Stimulated activated naive B cell treated with anti-CD40 and anti-IgM and Interleukin-4, amounts not matched to agents 10 μg/mL and 1 μg/mL and 100 μg/mL, for 72 hours (primary cell): ENCODE measurements at regions not wholly inside any gene's neighbourhood (a gene's known extent, or its start where the extent isn't known, plus 50 kb on each side); places are given as distances from the start of the nearest gene placed in this dataset.

Source experiments
- ATAC-seq, 2 donors: fragments of 150-1000 bp; cut with Tn5 transposase; replicated peaks; 2 replicates each; pipeline ENCODE4 v1.10.0; 2021; ENCODE audit warnings: moderate library complexity in 1 of 2
- DNase-seq: peaks from one replicate; pipeline ENCODE4 v3.0.0; 2021
- H3K27ac Mint-ChIP-seq: one replicate; pipeline ENCODE4 v1.8.0; 2022; ENCODE audit warnings: mild to moderate bottlenecking, mixed read lengths
- H3K27me3 Mint-ChIP-seq, 2 donors: one replicate each; pipeline ENCODE4 v1.8.0; 2022; ENCODE audit warnings: mixed read lengths in 2 of 2
- H3K36me3 Mint-ChIP-seq, 2 donors: one replicate each; pipeline ENCODE4 v1.8.0; 2022; ENCODE audit warnings: mixed read lengths in 2 of 2, mild to moderate bottlenecking in 1 of 2
- H3K4me1 Mint-ChIP-seq, 2 donors: one replicate each; pipeline ENCODE4 v1.8.0; 2022; ENCODE audit warnings: mixed read lengths in 2 of 2, mild to moderate bottlenecking in 1 of 2
- H3K4me3 Mint-ChIP-seq, 2 donors: one replicate each; pipeline ENCODE4 v1.8.0; 2022; ENCODE audit warnings: mild to moderate bottlenecking in 2 of 2, mixed read lengths in 2 of 2, moderate library complexity in 1 of 2
- H3K9me3 Mint-ChIP-seq, 2 donors: one replicate each; pipeline ENCODE4 v1.8.0; 2022; ENCODE audit warnings: mixed read lengths in 2 of 2, mild to moderate bottlenecking in 1 of 2

GRCh38 chr2:128465246-128466170 is 146.8 kb upstream of the HS6ST1 start:
- H3K4me3 Mint-ChIP-seq, result no peak overlapping the region
- no peaks in the 10 kb centered on the region for H3K27me3 Mint-ChIP-seq
- H3K9me3 Mint-ChIP-seq, result peaks cover 22 to 24% of the 10 kb centered on the region in 2 donors
- no peak for DNase-seq
- no peak for ATAC-seq
- peaks cover 15 to 19% of the 10 kb centered on the region in 2 donors for H3K36me3 Mint-ChIP-seq
- no peaks in the 10 kb centered on the region for H3K4me1 Mint-ChIP-seq
- H3K27ac Mint-ChIP-seq, result no peak overlapping the region

DNA sequence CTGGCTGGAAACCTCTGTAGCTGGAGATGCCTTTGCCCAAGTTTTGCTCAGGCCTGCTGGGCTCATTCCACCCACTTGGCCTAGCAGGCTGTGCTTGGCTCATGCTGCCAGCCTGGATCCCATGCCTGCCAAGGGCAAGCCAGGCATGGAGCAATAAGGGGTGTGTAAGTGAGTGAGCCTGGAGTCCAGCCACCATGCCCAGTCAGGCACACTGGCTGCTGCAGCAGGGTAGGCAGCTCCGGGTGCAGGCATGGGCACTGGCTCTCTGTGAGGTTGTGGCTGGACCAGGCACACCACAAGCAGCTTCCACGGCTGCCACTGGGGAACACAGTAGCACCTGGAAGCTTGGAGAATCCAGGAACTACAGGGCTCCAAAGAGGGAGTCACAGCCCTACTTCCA is 147.7 kb upstream of the HS6ST1 start:
- no peaks in the 10 kb centered on the region for H3K4me1 Mint-ChIP-seq
- DNase-seq, result no peak
- H3K27me3 Mint-ChIP-seq, result no peaks in the 10 kb centered on the region
- no peak for ATAC-seq
- peaks cover 24% of the 10 kb centered on the region in 2 donors for H3K9me3 Mint-ChIP-seq
- no peak overlapping the region for H3K27ac Mint-ChIP-seq
- no peak overlapping the region for H3K4me3 Mint-ChIP-seq
- peaks cover 18 to 22% of the 10 kb centered on the region in 2 donors for H3K36me3 Mint-ChIP-seq

- peaks cover 20 to 24% of the 10 kb centered on the region in 2 donors for H3K9me3 Mint-ChIP-seq
- H3K27ac Mint-ChIP-seq, result no peak overlapping the region
- no peak overlapping the region for H3K4me3 Mint-ChIP-seq
- ATAC-seq (no peak), DNase-seq (no peak)
- no peaks in the 10 kb centered on the region for H3K27me3 Mint-ChIP-seq
- H3K36me3 Mint-ChIP-seq, result peaks cover 14 to 19% of the 10 kb centered on the region in 2 donors
- peaks cover 0 to under 1% of the 10 kb centered on the region in 2 donors for H3K4me1 Mint-ChIP-seq
Measured at GRCh38 chr2:128466776-128467175, 148.1 kb upstream of the HS6ST1 start.

DNA sequence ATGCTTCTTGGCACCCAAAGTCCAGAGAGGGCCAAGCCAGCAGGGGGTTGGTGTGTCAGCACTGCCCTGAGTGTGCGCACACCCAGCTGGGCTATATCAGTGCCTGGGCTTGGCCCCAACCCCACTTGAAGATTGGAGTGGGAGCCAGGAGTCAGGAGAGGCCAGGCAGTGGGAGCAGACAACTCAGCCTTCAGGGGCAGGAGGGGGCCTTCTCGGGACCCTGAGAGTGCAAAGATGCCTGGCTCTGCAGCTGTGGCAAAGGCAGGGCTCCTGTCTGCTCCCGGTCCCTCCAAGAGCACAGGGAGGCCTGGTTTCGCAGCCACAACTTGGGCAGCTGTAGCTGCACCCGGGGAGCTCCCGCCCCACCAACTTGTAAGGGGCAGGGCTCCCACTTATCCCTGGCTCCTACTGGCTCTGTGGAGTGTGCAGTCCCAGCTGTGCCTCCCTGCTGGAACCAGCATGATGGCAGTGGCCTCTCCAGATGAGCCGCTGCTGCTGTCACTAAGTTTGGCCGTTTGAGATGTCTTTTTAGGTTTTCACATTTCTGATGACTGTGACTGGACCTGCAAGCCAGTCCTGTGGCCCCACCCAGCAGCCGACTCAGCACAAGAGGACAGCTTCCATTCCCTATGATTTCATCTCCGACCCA is 148.8 kb upstream of the HS6ST1 start:
- Mint-ChIP-seq H3K36me3 (peaks cover 15 to 22% of the 10 kb centered on the region in 2 donors), H3K4me3 (no peak overlapping the region), H3K27ac (no peak overlapping the region), H3K4me1 (peaks cover 3 to 7% of the 10 kb centered on the region in 2 donors), H3K9me3 (peaks cover 20 to 24% of the 10 kb centered on the region in 2 donors), H3K27me3 (no peaks in the 10 kb centered on the region)
- ATAC-seq (no peak), DNase-seq (no peak)

GRCh38 chr2:128468186-128468920 is 149.7 kb upstream of the HS6ST1 start:
- Mint-ChIP-seq H3K27ac (no peak overlapping the region), H3K27me3 (no peaks in the 10 kb centered on the region), H3K9me3 (peaks cover 20 to 24% of the 10 kb centered on the region in 2 donors), H3K4me3 (no peak overlapping the region), H3K4me1 (peaks cover 9 to 16% of the 10 kb centered on the region in 2 donors), H3K36me3 (peaks cover 15 to 25% of the 10 kb centered on the region in 2 donors)
- DNase-seq, result no peak
- no peak for ATAC-seq

DNA sequence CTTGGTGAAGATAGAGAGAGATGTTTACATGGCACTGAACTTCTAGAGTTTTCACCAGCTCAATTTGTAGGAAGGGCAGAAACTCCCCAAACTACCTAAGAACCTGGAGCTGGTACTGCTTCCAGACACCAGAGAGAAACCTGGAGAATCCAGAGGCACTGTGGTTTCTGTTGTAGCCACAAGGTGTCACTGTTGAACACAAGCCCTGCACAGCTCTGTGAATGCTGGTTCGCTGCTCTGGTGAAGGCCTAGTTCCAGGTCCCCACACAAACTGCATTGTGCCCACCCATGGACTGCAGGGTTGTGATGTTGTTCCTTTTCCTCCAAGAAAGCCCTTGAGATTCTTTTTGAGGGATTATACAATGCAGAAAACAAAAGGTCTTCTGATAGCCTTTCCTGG is 150.5 kb upstream of the HS6ST1 start:
- ATAC-seq (no peak), DNase-seq (no peak)
- Mint-ChIP-seq H3K27ac (no peak overlapping the region), H3K27me3 (peaks cover 0 to 2% of the 10 kb centered on the region in 2 donors), H3K4me3 (no peak overlapping the region), H3K4me1 (peaks cover 17 to 25% of the 10 kb centered on the region in 2 donors), H3K36me3 (peaks cover 15 to 25% of the 10 kb centered on the region in 2 donors), H3K9me3 (peaks cover 20 to 24% of the 10 kb centered on the region in 2 donors)

DNA sequence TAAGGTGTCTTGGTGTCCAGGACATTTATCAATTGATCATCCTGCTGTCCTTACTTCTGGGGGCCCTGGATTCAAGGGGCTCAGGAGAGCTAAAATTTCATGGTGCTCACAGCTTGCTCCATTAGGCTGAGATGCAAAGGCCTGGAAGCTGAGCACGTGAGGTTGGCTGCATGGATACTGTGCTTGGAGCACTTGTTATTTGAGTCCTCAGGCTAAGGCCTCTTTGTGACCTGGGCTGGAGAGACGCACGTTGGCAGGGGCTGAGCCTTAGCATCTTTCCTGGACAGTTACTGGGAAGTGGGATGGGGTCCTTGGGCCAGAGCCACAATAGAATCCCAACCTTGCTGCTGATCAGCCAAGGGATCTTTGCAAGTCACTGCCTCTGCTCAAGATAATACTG is 151.2 kb upstream of the HS6ST1 start:
- Mint-ChIP-seq H3K27ac (peak overlapping the region; percentile 83), H3K9me3 (peaks cover 20 to 24% of the 10 kb centered on the region in 2 donors), H3K36me3 (peaks cover 15 to 25% of the 10 kb centered on the region in 2 donors), H3K4me3 (no peak overlapping the region), H3K27me3 (peaks cover 0 to 9% of the 10 kb centered on the region in 2 donors), H3K4me1 (peaks cover 22 to 31% of the 10 kb centered on the region in 2 donors)
- ATAC-seq (no peak), DNase-seq (no peak)

GRCh38 chr2:128472789-128473174 is 154.1 kb upstream of the HS6ST1 start:
- peaks cover 9 to 15% of the 10 kb centered on the region in 2 donors for H3K27me3 Mint-ChIP-seq
- peak; percentile 75 to 77 for ATAC-seq
- peak overlapping the region; percentile 90 for H3K27ac Mint-ChIP-seq
- peak; percentile 43 for DNase-seq
- peaks cover 22 to 32% of the 10 kb centered on the region in 2 donors for H3K4me1 Mint-ChIP-seq
- peak overlapping the region; percentile 71 to 80 for H3K4me3 Mint-ChIP-seq
- H3K9me3 Mint-ChIP-seq, result peaks cover 16 to 19% of the 10 kb centered on the region in 2 donors
- H3K36me3 Mint-ChIP-seq, result peaks cover 15 to 22% of the 10 kb centered on the region in 2 donors

DNA sequence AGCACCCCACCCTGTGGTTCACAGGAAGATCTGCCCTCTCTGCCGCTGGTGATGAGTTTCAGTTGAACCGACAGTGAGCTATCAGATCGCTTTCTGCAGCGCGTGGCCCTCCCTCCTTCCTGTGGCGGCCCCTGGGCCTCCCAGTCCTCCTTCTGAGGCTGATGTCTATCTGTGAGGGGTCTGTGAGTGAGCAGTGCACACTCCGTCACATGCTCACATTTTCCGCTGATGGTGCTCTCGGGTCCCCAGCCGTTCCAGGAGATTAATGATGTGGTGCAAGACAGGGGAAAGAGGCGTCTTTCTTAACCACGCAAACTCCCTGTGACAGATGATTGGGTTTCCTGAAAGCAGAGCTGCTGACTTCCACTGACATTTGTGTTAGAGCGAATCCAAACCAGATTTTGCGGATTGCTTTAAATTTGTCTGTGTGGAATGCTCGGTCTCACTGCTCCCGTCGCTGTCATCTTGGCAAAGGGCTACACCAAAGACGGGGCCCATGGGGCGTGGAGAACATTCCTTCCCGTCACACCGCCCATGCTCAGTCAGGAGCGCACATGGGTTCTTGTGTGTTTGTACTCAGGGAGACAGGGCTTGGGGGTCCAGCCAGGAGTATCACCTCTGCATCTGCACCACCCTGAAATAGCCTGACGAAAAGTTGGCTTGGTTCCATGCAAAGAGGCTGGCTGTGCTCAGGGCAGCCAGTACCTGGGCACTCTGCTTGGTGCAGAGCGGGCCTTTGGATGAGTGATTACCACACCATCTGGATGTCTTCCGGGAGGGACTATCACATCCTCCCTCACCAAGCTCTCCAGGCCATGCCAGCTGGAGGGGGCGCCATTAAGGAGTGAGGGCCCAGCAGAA is 154.7 kb upstream of the HS6ST1 start:
- Mint-ChIP-seq H3K4me3 (peak overlapping the region; percentile 80), H3K9me3 (peaks cover 10 to 14% of the 10 kb centered on the region in 2 donors), H3K27me3 (peaks cover 9 to 15% of the 10 kb centered on the region in 2 donors), H3K4me1 (peaks cover 22 to 32% of the 10 kb centered on the region in 2 donors), H3K27ac (peak overlapping the region; percentile 90), H3K36me3 (peaks cover 9 to 16% of the 10 kb centered on the region in 2 donors)
- peak; percentile 76 for DNase-seq
- ATAC-seq, result peak; percentile 92 to 93

DNA sequence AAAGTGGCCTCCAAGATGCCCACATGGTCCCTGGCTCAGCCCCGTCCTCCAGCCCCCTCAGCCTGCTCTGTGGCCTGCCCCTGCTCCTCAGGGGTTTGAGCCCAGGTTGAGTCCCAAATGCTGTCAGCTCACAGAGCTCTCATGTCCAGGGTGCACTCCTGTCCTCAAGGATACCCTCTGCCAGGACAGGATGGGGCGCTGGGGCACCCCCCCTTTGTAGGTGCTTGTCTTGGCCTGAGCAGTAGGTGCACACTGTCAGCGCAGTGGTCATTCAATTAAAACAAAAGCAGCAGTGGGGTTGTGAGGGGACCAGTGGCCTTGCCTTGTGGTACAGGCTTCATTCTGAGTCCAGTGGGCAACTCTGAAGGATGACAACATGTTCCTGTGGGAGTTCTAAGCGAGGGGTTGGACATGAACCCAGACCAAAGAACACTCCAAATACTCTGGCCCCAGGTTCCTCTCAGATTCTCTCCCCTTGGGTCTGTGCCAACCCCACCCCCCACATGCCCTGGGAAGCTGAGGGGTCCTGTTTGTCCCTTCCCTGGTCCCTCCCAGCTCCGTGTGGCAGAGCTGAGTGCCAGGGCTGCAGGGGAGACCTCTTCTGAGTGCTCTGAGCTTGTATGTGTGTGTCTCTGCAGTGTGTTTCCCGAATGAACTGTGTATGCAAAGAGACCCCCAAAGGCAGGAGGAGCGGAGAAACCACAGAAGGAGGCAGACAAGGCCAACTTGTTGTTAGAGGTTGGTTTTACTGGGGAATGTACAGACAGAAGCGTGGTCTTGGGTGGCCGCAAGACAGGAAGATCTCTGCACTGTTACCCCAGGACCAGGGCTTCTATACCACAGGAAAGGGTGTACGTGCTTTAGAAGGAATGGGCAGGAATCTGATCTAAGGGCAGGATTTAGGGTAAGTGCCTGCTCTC is 155.6 kb upstream of the HS6ST1 start:
- Mint-ChIP-seq H3K4me1 (peaks cover 22 to 32% of the 10 kb centered on the region in 2 donors), H3K4me3 (peak overlapping the region in 1 of 2 donors; percentile 80), H3K27me3 (peaks cover 9 to 15% of the 10 kb centered on the region in 2 donors), H3K27ac (peak overlapping the region; percentile 10), H3K9me3 (peaks cover 5 to 10% of the 10 kb centered on the region in 2 donors), H3K36me3 (peaks cover 8 to 13% of the 10 kb centered on the region in 2 donors)
- ATAC-seq (no peak), DNase-seq (no peak)

DNA sequence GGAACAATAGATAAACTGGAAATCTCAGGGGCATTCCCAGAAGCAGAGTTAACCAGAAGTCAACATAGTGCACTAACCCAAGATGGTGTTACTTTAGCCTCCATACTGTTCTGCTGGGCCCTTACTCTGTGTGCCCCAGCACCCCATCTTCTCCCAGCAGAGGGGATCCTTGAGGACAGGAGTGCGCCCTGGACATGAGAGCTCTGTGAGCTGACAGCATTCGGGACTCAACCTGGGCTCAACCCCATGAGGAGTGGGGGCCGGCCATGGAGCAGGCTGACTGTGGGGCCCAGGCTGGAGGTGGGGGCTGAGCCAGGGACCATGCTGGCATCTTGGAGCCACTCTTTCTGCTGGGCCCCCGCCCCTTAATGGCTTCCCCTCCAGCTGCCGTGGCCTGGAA is 156.3 kb upstream of the HS6ST1 start:
- Mint-ChIP-seq H3K4me1 (peaks cover 22 to 32% of the 10 kb centered on the region in 2 donors), H3K36me3 (peaks cover 8 to 13% of the 10 kb centered on the region in 2 donors), H3K4me3 (no peak overlapping the region), H3K27me3 (peaks cover 9 to 15% of the 10 kb centered on the region in 2 donors), H3K27ac (peak overlapping the region; percentile 10), H3K9me3 (peaks cover 3 to 5% of the 10 kb centered on the region in 2 donors)
- ATAC-seq (no peak), DNase-seq (no peak)

DNA sequence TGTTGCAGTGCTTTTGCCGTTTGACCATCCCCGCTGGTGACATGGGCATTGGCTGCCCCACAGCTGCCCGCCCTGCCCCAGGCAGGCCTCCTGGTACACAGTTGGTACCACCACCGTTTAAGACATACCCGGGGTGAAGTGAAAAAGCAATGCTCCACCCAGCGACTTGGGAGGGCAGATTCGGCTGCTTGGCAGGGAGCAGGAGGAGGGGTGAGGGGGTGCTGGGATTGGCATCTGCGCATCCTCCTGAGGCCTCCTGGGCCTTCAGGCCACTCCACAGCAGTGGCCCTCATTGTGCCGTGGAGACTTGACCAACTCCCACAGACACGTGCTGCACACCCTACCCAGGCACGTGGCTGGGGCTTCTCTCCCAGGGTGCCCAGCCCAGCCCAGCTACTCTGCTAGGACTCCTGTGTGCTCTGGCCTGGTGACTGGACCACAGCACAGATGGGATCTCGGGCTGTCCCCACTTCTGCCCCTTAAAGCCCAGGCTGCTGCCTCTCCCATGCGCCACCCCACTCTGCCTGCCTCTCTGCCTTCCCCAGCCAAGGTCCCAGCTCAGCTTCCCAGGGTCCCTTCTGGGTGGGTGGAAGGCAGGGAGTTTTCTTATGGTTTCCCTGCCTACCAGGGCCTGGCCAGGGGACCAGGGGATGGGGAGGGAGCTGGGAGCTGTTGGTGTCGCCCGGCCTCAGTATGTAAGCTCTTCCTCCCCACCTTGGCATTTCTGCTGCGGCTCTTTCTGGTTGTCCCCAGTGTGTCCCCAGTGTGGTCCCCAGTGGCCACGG is 157.0 kb upstream of the HS6ST1 start:
- peaks cover 22 to 32% of the 10 kb centered on the region in 2 donors for H3K4me1 Mint-ChIP-seq
- DNase-seq (no peak), ATAC-seq (no peak)
- H3K27ac Mint-ChIP-seq, result no peak overlapping the region
- peaks cover 4 to 5% of the 10 kb centered on the region in 2 donors for H3K9me3 Mint-ChIP-seq
- H3K4me3 Mint-ChIP-seq, result no peak overlapping the region
- H3K27me3 Mint-ChIP-seq, result peaks cover 9 to 15% of the 10 kb centered on the region in 2 donors
- peaks cover 4 to 8% of the 10 kb centered on the region in 2 donors for H3K36me3 Mint-ChIP-seq
